ENCODE measurements at regions not wholly inside any gene's neighbourhood (a gene's known extent, or its start where the extent isn't known, plus 50 kb on each side); places are given as distances from the start of the nearest gene placed in this dataset.

DNA sequence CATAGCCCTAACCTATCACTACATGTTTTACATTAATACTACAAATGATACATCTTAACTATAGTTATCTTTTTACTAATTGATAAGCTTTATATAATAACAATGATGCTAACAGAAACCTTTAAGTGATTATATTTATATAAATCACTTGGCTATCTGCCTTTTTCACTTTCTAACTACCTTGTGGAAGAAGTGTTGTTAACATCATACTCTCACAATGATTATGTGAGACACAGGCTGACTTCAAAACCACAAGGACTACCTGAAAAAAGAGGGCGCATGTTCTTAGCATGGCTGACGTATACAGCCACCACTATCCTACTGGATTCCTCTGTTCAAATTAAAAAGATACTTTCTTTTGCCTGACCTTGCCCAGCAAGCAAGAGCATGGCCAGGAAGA lies 135.3 kb upstream of the SOX5 start:
- no peaks in the 10 kb centered on the region for H3K9me3 ChIP-seq (ENCODE audit: control insufficient read depth, low read depth, low read length)
- no peak overlapping the region for H3K4me2 ChIP-seq (ENCODE audit: control insufficient read depth, extremely low read depth, insufficient read depth, low read depth, low read length)
- no peak overlapping the region for H2AFZ ChIP-seq (ENCODE audit: control insufficient read depth, low read length)
- no peaks in the 10 kb centered on the region for H3K27me3 ChIP-seq (ENCODE audit: control insufficient read depth, extremely low read depth, insufficient read depth, low read length)
- no peak overlapping the region for H3K4me3 ChIP-seq (ENCODE audit: control insufficient read depth in 2 of 3, extremely low read depth in 1 of 3, insufficient read depth in 2 of 3, low read depth in 1 of 3, low read length in 3 of 3)
- no peaks in the 10 kb centered on the region for H4K20me1 ChIP-seq (ENCODE audit: control insufficient read depth, extremely low read depth, insufficient read depth, low read length)
- no peak overlapping the region for H3K27ac ChIP-seq (ENCODE audit: control insufficient read depth, insufficient read depth, low read length)
- DNase-seq (ENCODE audit: low read depth, low spot score) (no peak), FAIRE-seq (no peak)
- TF ChIP-seq, protein P1, sequence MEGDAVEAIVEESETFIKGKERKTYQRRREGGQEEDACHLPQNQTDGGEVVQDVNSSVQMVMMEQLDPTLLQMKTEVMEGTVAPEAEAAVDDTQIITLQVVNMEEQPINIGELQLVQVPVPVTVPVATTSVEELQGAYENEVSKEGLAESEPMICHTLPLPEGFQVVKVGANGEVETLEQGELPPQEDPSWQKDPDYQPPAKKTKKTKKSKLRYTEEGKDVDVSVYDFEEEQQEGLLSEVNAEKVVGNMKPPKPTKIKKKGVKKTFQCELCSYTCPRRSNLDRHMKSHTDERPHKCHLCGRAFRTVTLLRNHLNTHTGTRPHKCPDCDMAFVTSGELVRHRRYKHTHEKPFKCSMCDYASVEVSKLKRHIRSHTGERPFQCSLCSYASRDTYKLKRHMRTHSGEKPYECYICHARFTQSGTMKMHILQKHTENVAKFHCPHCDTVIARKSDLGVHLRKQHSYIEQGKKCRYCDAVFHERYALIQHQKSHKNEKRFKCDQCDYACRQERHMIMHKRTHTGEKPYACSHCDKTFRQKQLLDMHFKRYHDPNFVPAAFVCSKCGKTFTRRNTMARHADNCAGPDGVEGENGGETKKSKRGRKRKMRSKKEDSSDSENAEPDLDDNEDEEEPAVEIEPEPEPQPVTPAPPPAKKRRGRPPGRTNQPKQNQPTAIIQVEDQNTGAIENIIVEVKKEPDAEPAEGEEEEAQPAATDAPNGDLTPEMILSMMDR (optimal IDR thresholded peaks at IDR 0.05 in 1 of 3, IDR thresholded peaks at IDR 0.05 in 1 of 3, conservative IDR thresholded peaks at IDR 0.05 in 1 of 3; ENCODE audit: extremely low read depth in 1 of 3, insufficient read depth in 2 of 3, low read length in 3 of 3): no peak
- TF ChIP-seq EZH2 (IDR thresholded peaks at IDR 0.05; ENCODE audit: low read length): no peak
- no peaks in the 10 kb centered on the region for H3K79me2 ChIP-seq (ENCODE audit: control insufficient read depth, insufficient read depth, low read length)
- H3K9ac ChIP-seq (ENCODE audit: control insufficient read depth, extremely low read depth, insufficient read depth, low read length): no peak overlapping the region
- no peaks in the 10 kb centered on the region for H3K9me1 ChIP-seq (ENCODE audit: control insufficient read depth, extremely low read depth, insufficient read depth, low read length)
- H3K4me1 ChIP-seq (ENCODE audit: control insufficient read depth, extremely low read depth, insufficient read depth, low read length): no peaks in the 10 kb centered on the region
- no peaks in the 10 kb centered on the region for H3K36me3 ChIP-seq (ENCODE audit: control insufficient read depth in 2 of 2, extremely low read depth in 1 of 2, insufficient read depth in 2 of 2, low read length in 2 of 2)
- dilution Hi-C loops (cut with MboI; ENCODE audit: extremely low pct_ligation_motif_present, low sequenced_read_pairs): no loop called here

DNA sequence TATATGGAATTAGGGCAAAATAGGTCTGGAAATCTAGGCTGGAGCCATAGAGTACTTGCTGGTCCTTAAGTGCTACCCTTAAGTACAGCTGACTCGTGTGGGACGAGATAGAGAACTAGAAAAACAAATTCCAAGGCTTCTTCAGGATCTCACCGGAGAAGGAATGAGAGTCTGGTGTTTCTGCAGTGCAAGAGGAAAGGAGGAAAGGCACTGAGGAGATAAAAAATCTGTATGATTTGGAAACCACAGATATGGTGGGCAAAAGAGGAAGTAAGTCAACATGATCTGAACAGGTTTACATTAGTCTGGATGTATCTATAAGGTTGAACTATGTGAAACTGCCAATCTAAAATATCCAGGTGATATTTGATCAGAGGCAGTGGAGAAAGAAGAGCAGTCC lies 134.4 kb upstream of the SOX5 start:
- FAIRE-seq: no peak
- H3K36me3 ChIP-seq (ENCODE audit: control insufficient read depth in 2 of 2, extremely low read depth in 1 of 2, insufficient read depth in 2 of 2, low read length in 2 of 2): no peaks in the 10 kb centered on the region
- H3K9me1 ChIP-seq (ENCODE audit: control insufficient read depth, extremely low read depth, insufficient read depth, low read length): no peaks in the 10 kb centered on the region
- no peak overlapping the region for H3K27ac ChIP-seq (ENCODE audit: control insufficient read depth, insufficient read depth, low read length)
- no peaks in the 10 kb centered on the region for H3K4me1 ChIP-seq (ENCODE audit: control insufficient read depth, extremely low read depth, insufficient read depth, low read length)
- no peak for TF ChIP-seq EZH2 (IDR thresholded peaks at IDR 0.05; ENCODE audit: low read length)
- TF ChIP-seq, protein P1 (optimal IDR thresholded peaks at IDR 0.05 in 1 of 3, IDR thresholded peaks at IDR 0.05 in 1 of 3, conservative IDR thresholded peaks at IDR 0.05 in 1 of 3; ENCODE audit: extremely low read depth in 1 of 3, insufficient read depth in 2 of 3, low read length in 3 of 3): no peak
- dilution Hi-C loops (cut with MboI; ENCODE audit: extremely low pct_ligation_motif_present, low sequenced_read_pairs): no loop called here
- no peaks in the 10 kb centered on the region for H3K9me3 ChIP-seq (ENCODE audit: control insufficient read depth, low read depth, low read length)
- H3K4me3 ChIP-seq (ENCODE audit: control insufficient read depth in 2 of 3, extremely low read depth in 1 of 3, insufficient read depth in 2 of 3, low read depth in 1 of 3, low read length in 3 of 3): no peak overlapping the region
- H2AFZ ChIP-seq (ENCODE audit: control insufficient read depth, low read length): no peak overlapping the region
- H3K9ac ChIP-seq (ENCODE audit: control insufficient read depth, extremely low read depth, insufficient read depth, low read length): no peak overlapping the region
- H4K20me1 ChIP-seq (ENCODE audit: control insufficient read depth, extremely low read depth, insufficient read depth, low read length): no peaks in the 10 kb centered on the region
- no peak overlapping the region for H3K4me2 ChIP-seq (ENCODE audit: control insufficient read depth, extremely low read depth, insufficient read depth, low read depth, low read length)
- DNase-seq (ENCODE audit: low read depth, low spot score): no peak
- no peaks in the 10 kb centered on the region for H3K79me2 ChIP-seq (ENCODE audit: control insufficient read depth, insufficient read depth, low read length)
- H3K27me3 ChIP-seq (ENCODE audit: control insufficient read depth, extremely low read depth, insufficient read depth, low read length): no peaks in the 10 kb centered on the region

Measured in keratinocyte (primary cell).